ENCODE measurements at regions not wholly inside any gene's neighbourhood (a gene's known extent, or its start where the extent isn't known, plus 50 kb on each side); places are given as distances from the start of the nearest gene placed in this dataset.

- TF ChIP-seq CTCF (IDR thresholded peaks at IDR 0.05) (no peak), POLR2A (IDR thresholded peaks at IDR 0.05) (no peak)
These were observed 905.8 kb downstream of the IGSF11 start for GRCh38 chr3:118128886-118129285.

Measured in Peyer's patch (tissue), 4 donors.